Peyer's patch (tissue), 4 donors: ENCODE measurements at regions not wholly inside any gene's neighbourhood (a gene's known extent, or its start where the extent isn't known, plus 50 kb on each side); places are given as distances from the start of the nearest gene placed in this dataset.

Experiments used
- POLR2A ChIP-seq, 2 donors: fragments of 450-650 bp; IDR thresholded peaks; one replicate each; pipeline ENCODE4 v1.5.1; 2017; ENCODE audit warnings: antibody characterized with exemption in 2 of 2, mild to moderate bottlenecking in 2 of 2, moderate library complexity in 2 of 2
- TF ChIP-seq, protein P1 (sequence below), 6 experiments: fragments of 450-650 bp in 4 of 6; fragments of 200-600 bp in 2 of 6; sonication (generic) in 1 of 6; IDR thresholded peaks; one replicate each; pipeline ENCODE4 v1.5.1; 2017 to 2019; ENCODE audit warnings: antibody characterized with exemption in 6 of 6, mild to moderate bottlenecking in 3 of 6, moderate library complexity in 1 of 6

DNA sequence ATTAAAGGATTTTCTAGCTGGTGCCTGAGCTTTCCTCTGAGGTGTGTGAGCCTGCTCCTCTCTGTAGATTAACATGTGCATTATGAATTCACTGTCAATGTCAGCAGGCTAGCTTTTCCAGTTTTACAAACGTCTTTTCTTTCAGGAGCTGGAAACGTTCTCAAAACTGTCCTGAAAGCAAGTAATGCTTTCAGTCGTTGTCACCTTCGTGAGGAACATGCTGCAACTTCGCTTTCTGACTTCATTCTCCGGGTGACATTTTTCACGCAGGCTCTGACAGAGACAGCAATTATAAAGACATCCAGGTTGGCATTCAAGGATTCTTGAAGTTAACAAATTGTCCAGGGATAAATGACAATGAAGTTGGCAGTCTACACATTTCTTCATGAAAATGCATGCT is 671.5 kb downstream of the DHX35 start:
- TF ChIP-seq, protein P1, sequence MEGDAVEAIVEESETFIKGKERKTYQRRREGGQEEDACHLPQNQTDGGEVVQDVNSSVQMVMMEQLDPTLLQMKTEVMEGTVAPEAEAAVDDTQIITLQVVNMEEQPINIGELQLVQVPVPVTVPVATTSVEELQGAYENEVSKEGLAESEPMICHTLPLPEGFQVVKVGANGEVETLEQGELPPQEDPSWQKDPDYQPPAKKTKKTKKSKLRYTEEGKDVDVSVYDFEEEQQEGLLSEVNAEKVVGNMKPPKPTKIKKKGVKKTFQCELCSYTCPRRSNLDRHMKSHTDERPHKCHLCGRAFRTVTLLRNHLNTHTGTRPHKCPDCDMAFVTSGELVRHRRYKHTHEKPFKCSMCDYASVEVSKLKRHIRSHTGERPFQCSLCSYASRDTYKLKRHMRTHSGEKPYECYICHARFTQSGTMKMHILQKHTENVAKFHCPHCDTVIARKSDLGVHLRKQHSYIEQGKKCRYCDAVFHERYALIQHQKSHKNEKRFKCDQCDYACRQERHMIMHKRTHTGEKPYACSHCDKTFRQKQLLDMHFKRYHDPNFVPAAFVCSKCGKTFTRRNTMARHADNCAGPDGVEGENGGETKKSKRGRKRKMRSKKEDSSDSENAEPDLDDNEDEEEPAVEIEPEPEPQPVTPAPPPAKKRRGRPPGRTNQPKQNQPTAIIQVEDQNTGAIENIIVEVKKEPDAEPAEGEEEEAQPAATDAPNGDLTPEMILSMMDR (IDR thresholded peaks at IDR 0.05): no peak
- no peak for TF ChIP-seq POLR2A (IDR thresholded peaks at IDR 0.05)
